NCI-H526 treated with DMSO at 0.1 percent for 48 hours (cell line): ENCODE measurements at regions not wholly inside any gene's neighbourhood (a gene's known extent, or its start where the extent isn't known, plus 50 kb on each side); places are given as distances from the start of the nearest gene placed in this dataset.

Source experiments
- DNase-seq: peaks from one replicate; lab custom pipeline; 2025; lab: John Stamatoyannopoulos, UW

- no peak for DNase-seq
These were observed 80.9 kb upstream of the SPATA31D4 start for GRCh38 chr9:81847181-81847915.

GRCh38 chr9:81848472-81848871 lies 79.8 kb upstream of the SPATA31D4 start:
- DNase-seq = no peak

- no peak for DNase-seq
These were observed 78.5 kb upstream of the SPATA31D4 start for GRCh38 chr9:81849631-81850259.

- no peak for DNase-seq
These were observed 77.5 kb upstream of the SPATA31D4 start for GRCh38 chr9:81850724-81851123.

- no peak for DNase-seq
These were observed 76.9 kb upstream of the SPATA31D4 start for GRCh38 chr9:81851340-81851739.

- DNase-seq = no peak
These were observed 75.4 kb upstream of the SPATA31D4 start for GRCh38 chr9:81852820-81853219.

GRCh38 chr9:81855538-81855937 lies 72.7 kb upstream of the SPATA31D4 start:
- no peak for DNase-seq

- no peak for DNase-seq
These were observed 69.4 kb upstream of the SPATA31D4 start for GRCh38 chr9:81858657-81859430.

- DNase-seq = no peak
These were observed 67.6 kb upstream of the SPATA31D4 start for GRCh38 chr9:81860581-81860980.

GRCh38 chr9:81861644-81862043 lies 66.6 kb upstream of the SPATA31D4 start:
- no peak for DNase-seq

- DNase-seq = no peak
These were observed 60.1 kb upstream of the SPATA31D4 start for GRCh38 chr9:81868145-81868544.

GRCh38 chr9:81871695-81872094 lies 56.5 kb upstream of the SPATA31D4 start:
- DNase-seq = no peak

GRCh38 chr9:81874250-81874649 lies 54.0 kb upstream of the SPATA31D4 start:
- DNase-seq = no peak

GRCh38 chr9:81874931-81875330 lies 53.3 kb upstream of the SPATA31D4 start:
- DNase-seq = no peak

GRCh38 chr9:81877047-81877446 lies 51.2 kb upstream of the SPATA31D4 start:
- no peak for DNase-seq
